ENCODE measurements at regions not wholly inside any gene's neighbourhood (a gene's known extent, or its start where the extent isn't known, plus 50 kb on each side); places are given as distances from the start of the nearest gene placed in this dataset.

DNA sequence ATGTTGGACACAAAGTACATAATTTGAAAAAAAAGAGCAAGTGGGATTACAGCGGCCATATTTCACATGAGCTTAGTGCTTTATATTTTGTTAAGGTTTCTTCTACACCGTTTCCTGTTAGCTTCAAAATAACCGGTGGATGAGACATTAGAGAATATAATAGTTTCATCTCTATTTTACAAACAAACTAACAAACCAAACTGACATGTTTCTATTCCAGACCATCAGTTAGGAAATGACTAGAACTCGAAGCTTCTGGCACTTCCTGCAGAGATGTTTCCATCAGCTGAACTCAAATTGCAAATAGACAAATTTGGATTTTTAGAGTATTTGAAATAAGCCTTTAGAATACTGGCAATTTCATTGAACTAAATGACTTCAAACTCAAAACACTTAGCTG, 86.5 kb downstream of the MTRR start:
- no peak for ATAC-seq
- TF ChIP-seq, protein P1, sequence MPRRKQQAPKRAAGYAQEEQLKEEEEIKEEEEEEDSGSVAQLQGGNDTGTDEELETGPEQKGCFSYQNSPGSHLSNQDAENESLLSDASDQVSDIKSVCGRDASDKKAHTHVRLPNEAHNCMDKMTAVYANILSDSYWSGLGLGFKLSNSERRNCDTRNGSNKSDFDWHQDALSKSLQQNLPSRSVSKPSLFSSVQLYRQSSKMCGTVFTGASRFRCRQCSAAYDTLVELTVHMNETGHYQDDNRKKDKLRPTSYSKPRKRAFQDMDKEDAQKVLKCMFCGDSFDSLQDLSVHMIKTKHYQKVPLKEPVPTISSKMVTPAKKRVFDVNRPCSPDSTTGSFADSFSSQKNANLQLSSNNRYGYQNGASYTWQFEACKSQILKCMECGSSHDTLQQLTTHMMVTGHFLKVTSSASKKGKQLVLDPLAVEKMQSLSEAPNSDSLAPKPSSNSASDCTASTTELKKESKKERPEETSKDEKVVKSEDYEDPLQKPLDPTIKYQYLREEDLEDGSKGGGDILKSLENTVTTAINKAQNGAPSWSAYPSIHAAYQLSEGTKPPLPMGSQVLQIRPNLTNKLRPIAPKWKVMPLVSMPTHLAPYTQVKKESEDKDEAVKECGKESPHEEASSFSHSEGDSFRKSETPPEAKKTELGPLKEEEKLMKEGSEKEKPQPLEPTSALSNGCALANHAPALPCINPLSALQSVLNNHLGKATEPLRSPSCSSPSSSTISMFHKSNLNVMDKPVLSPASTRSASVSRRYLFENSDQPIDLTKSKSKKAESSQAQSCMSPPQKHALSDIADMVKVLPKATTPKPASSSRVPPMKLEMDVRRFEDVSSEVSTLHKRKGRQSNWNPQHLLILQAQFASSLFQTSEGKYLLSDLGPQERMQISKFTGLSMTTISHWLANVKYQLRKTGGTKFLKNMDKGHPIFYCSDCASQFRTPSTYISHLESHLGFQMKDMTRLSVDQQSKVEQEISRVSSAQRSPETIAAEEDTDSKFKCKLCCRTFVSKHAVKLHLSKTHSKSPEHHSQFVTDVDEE (CRISPR knock-in tag; IDR thresholded peaks at IDR 0.05), result no peak
- TF ChIP-seq ZFP3 (CRISPR knock-in tag; IDR thresholded peaks at IDR 0.05) (no peak), ZNF565 (CRISPR knock-in tag; conservative IDR thresholded peaks at IDR 0.05; ENCODE audit: low read depth) (no peak), ISL1 (CRISPR knock-in tag; IDR thresholded peaks at IDR 0.05) (no peak), PPARA (CRISPR knock-in tag; IDR thresholded peaks at IDR 0.05; ENCODE audit: borderline replicate concordance) (no peak), GLIS3 (CRISPR knock-in tag; IDR thresholded peaks at IDR 0.05) (no peak), ZNF70 (CRISPR knock-in tag; IDR thresholded peaks at IDR 0.05) (no peak), ZNF8 (CRISPR knock-in tag; IDR thresholded peaks at IDR 0.05) (no peak)
- TF ChIP-seq, protein P2, sequence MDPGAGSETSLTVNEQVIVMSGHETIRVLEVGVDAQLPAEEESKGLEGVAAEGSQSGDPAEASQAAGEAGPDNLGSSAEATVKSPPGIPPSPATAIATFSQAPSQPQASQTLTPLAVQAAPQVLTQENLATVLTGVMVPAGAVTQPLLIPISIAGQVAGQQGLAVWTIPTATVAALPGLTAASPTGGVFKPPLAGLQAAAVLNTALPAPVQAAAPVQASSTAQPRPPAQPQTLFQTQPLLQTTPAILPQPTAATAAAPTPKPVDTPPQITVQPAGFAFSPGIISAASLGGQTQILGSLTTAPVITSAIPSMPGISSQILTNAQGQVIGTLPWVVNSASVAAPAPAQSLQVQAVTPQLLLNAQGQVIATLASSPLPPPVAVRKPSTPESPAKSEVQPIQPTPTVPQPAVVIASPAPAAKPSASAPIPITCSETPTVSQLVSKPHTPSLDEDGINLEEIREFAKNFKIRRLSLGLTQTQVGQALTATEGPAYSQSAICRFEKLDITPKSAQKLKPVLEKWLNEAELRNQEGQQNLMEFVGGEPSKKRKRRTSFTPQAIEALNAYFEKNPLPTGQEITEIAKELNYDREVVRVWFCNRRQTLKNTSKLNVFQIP (CRISPR knock-in tag; IDR thresholded peaks at IDR 0.05; ENCODE audit: borderline replicate concordance, low read depth), result no peak
- TF ChIP-seq, protein P3, sequence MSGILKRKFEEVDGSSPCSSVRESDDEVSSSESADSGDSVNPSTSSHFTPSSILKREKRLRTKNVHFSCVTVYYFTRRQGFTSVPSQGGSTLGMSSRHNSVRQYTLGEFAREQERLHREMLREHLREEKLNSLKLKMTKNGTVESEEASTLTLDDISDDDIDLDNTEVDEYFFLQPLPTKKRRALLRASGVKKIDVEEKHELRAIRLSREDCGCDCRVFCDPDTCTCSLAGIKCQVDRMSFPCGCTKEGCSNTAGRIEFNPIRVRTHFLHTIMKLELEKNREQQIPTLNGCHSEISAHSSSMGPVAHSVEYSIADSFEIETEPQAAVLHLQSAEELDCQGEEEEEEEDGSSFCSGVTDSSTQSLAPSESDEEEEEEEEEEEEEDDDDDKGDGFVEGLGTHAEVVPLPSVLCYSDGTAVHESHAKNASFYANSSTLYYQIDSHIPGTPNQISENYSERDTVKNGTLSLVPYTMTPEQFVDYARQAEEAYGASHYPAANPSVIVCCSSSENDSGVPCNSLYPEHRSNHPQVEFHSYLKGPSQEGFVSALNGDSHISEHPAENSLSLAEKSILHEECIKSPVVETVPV (CRISPR knock-in tag; IDR thresholded peaks at IDR 0.05), result no peak
- TF ChIP-seq, protein P4, sequence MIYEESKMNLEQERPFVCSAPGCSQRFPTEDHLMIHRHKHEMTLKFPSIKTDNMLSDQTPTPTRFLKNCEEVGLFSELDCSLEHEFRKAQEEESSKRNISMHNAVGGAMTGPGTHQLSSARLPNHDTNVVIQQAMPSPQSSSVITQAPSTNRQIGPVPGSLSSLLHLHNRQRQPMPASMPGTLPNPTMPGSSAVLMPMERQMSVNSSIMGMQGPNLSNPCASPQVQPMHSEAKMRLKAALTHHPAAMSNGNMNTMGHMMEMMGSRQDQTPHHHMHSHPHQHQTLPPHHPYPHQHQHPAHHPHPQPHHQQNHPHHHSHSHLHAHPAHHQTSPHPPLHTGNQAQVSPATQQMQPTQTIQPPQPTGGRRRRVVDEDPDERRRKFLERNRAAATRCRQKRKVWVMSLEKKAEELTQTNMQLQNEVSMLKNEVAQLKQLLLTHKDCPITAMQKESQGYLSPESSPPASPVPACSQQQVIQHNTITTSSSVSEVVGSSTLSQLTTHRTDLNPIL (CRISPR knock-in tag; IDR thresholded peaks at IDR 0.05; ENCODE audit: low read depth), result no peak

DNA sequence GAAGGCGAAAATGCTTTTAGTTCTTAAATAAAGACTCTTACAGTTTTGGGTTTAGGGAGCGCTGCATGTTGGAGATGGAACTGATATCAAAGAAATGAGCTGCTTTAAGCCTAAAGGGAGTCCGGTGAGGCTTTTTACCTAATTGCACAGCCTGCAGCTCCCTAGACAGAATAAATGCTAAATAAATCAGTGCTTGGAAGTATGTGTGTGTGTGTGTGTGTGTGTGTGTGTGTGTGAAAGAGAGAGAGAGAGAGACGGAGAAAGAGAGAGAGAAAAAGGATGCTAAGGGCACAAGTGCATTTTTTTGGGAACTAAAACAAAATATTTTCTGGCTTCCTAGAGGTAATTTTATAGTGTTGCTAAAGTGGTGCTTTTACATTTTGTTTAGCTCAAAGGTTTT, 88.4 kb downstream of the MTRR start:
- no peak for ATAC-seq
- TF ChIP-seq, protein P2 (CRISPR knock-in tag; IDR thresholded peaks at IDR 0.05; ENCODE audit: borderline replicate concordance, low read depth), result no peak
- no peak for TF ChIP-seq RARB (CRISPR knock-in tag; IDR thresholded peaks at IDR 0.05)
- TF ChIP-seq SNAI2 (CRISPR knock-in tag; IDR thresholded peaks at IDR 0.05), result no peak
- TF ChIP-seq ZNF70 (CRISPR knock-in tag; IDR thresholded peaks at IDR 0.05), result no peak
- TF ChIP-seq ZNF565 (CRISPR knock-in tag; conservative IDR thresholded peaks at IDR 0.05; ENCODE audit: low read depth), result no peak
- no peak for TF ChIP-seq ZC3H10 (CRISPR knock-in tag; IDR thresholded peaks at IDR 0.05)
- TF ChIP-seq OSR1 (CRISPR knock-in tag; IDR thresholded peaks at IDR 0.05), result no peak
- no peak for TF ChIP-seq ZNF8 (CRISPR knock-in tag; IDR thresholded peaks at IDR 0.05)
- TF ChIP-seq ARNTL (CRISPR knock-in tag; IDR thresholded peaks at IDR 0.05; ENCODE audit: borderline replicate concordance, low read depth), result no peak
- TF ChIP-seq ISL1 (CRISPR knock-in tag; IDR thresholded peaks at IDR 0.05), result no peak
- TF ChIP-seq PPARA (CRISPR knock-in tag; IDR thresholded peaks at IDR 0.05; ENCODE audit: borderline replicate concordance), result no peak
- no peak for TF ChIP-seq CSDC2 (CRISPR knock-in tag; IDR thresholded peaks at IDR 0.05)
- TF ChIP-seq, protein P1 (CRISPR knock-in tag; IDR thresholded peaks at IDR 0.05), result no peak

DNA sequence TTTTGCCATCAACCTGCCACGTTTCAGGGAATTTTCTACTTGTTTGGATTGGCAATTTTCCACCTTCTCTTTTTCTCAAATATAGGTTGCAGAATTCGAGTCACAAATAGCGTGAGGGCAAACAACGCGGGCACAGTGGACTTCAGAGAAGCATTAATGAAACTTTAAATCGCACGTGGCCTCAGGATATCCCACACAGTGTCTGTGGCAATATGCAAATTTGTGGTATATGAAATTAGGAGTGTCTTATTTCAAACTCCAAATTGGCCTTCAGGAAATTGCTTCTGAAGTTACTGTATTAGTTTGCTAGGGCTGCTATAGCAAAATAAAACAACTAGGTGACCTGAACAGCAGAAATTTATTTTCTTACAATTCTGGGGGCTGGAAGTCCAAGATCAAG, 91.2 kb downstream of the MTRR start:
- ATAC-seq, result no peak
- no peak for TF ChIP-seq CSDC2 (CRISPR knock-in tag; IDR thresholded peaks at IDR 0.05)
- TF ChIP-seq, protein P3 (CRISPR knock-in tag; IDR thresholded peaks at IDR 0.05), result no peak
- TF ChIP-seq, protein P4 (CRISPR knock-in tag; IDR thresholded peaks at IDR 0.05; ENCODE audit: low read depth), result no peak
- no peak for TF ChIP-seq ARNTL (CRISPR knock-in tag; IDR thresholded peaks at IDR 0.05; ENCODE audit: borderline replicate concordance, low read depth)
- no peak for TF ChIP-seq ZNF70 (CRISPR knock-in tag; IDR thresholded peaks at IDR 0.05)
- TF ChIP-seq OSR1 (CRISPR knock-in tag; IDR thresholded peaks at IDR 0.05), result no peak
- no peak for TF ChIP-seq ZNF565 (CRISPR knock-in tag; conservative IDR thresholded peaks at IDR 0.05; ENCODE audit: low read depth)
- TF ChIP-seq PPARA (CRISPR knock-in tag; IDR thresholded peaks at IDR 0.05; ENCODE audit: borderline replicate concordance), result no peak
- TF ChIP-seq SNAI2 (CRISPR knock-in tag; IDR thresholded peaks at IDR 0.05), result no peak
- no peak for TF ChIP-seq ESRRG (CRISPR knock-in tag; IDR thresholded peaks at IDR 0.05)
- no peak for TF ChIP-seq ZC3H10 (CRISPR knock-in tag; IDR thresholded peaks at IDR 0.05)

All from SK-N-SH treated with all-trans-retinoic acid at 6 μM for 48 hours (cell line).